ENCODE measurements at regions not wholly inside any gene's neighbourhood (a gene's known extent, or its start where the extent isn't known, plus 50 kb on each side); places are given as distances from the start of the nearest gene placed in this dataset.

- Histone ChIP-seq H3K9me3 (ENCODE audit: control insufficient read depth, insufficient read depth, low read depth, low read length) (no peaks in the 10 kb centered on the region), H3K27me3 (ENCODE audit: control insufficient read depth, insufficient read depth, low read length) (peaks cover 2% of the 10 kb centered on the region; the same call in 1 of the 2 replicates), H3K4me1 (ENCODE audit: control insufficient read depth, insufficient read depth, low read length) (no peaks in the 10 kb centered on the region), H3K36me3 (ENCODE audit: control insufficient read depth, insufficient read depth, low read length) (no peaks in the 10 kb centered on the region), H3K27ac (ENCODE audit: low read length) (no peak overlapping the region), H3K4me3 (ENCODE audit: low read depth in 2 of 2, low read length in 2 of 2) (no peak overlapping the region)
- CTCF ChIA-PET: no interaction called here
- no peak for DNase-seq (ENCODE audit: low read depth, low spot score)
- POLR2A ChIA-PET: no interaction called here
- in situ Hi-C loops (cut with HindIII; ENCODE audit: low pct_unique_long_range_greater_than_20kb, low sequenced_read_pairs) (no loop called here), intact Hi-C loops (cut with micrococcal nuclease; ENCODE audit: unreplicated experiment) (no loop called here)
- no peak for TF ChIP-seq POLR2AphosphoS5 (IDR thresholded peaks at IDR 0.05; ENCODE audit: low read depth, low read length)
- no peak for TF ChIP-seq TCF7L2 (IDR thresholded peaks at IDR 0.05; ENCODE audit: low read depth, low read length)
- no peak for TF ChIP-seq SIN3A (IDR thresholded peaks at IDR 0.05; ENCODE audit: borderline replicate concordance, insufficient read depth, low read depth, low read length)
- no peak for TF ChIP-seq REST (IDR thresholded peaks at IDR 0.05; ENCODE audit: insufficient read depth in 1 of 2, low read depth in 2 of 2, low read length in 1 of 2)
- TF ChIP-seq CTCF (IDR thresholded peaks at IDR 0.05): no peak
- no TSS peak for BruUV-seq (replicated peaks)
- no peak for ATAC-seq
Observed at GRCh38 chr6:15862810-15863209, 200.0 kb upstream of the DTNBP1 start.

- intact Hi-C loops (cut with micrococcal nuclease; ENCODE audit: unreplicated experiment): no loop called here
- Histone ChIP-seq H3K27me3 (ENCODE audit: control insufficient read depth, insufficient read depth, low read length) (peaks cover 2% of the 10 kb centered on the region; the same call in 1 of the 2 replicates), H3K36me3 (ENCODE audit: control insufficient read depth, insufficient read depth, low read length) (no peaks in the 10 kb centered on the region), H3K4me3 (ENCODE audit: low read depth in 2 of 2, low read length in 2 of 2) (no peak overlapping the region), H3K27ac (ENCODE audit: low read length) (no peak overlapping the region), H3K9me3 (ENCODE audit: control insufficient read depth, insufficient read depth, low read depth, low read length) (no peaks in the 10 kb centered on the region), H3K4me1 (ENCODE audit: control insufficient read depth, insufficient read depth, low read length) (no peaks in the 10 kb centered on the region)
- TF ChIP-seq CTCF (IDR thresholded peaks at IDR 0.05): no peak
- TF ChIP-seq TCF7L2 (IDR thresholded peaks at IDR 0.05; ENCODE audit: low read depth, low read length): no peak
- TF ChIP-seq SIN3A (IDR thresholded peaks at IDR 0.05; ENCODE audit: borderline replicate concordance, insufficient read depth, low read depth, low read length): no peak
- no peak for TF ChIP-seq REST (IDR thresholded peaks at IDR 0.05; ENCODE audit: insufficient read depth in 1 of 2, low read depth in 2 of 2, low read length in 1 of 2)
- TF ChIP-seq POLR2AphosphoS5 (IDR thresholded peaks at IDR 0.05; ENCODE audit: low read depth, low read length): no peak
- in situ Hi-C loops (cut with HindIII; ENCODE audit: low pct_unique_long_range_greater_than_20kb, low sequenced_read_pairs): no loop called here
- DNase-seq (ENCODE audit: low read depth, low spot score) (no peak), ATAC-seq (no peak)
- BruUV-seq (replicated peaks): no TSS peak
- CTCF ChIA-PET: no interaction called here
- POLR2A ChIA-PET: no interaction called here
Observed at GRCh38 chr6:15861486-15861885, 198.7 kb upstream of the DTNBP1 start.

Data from Panc1 (cell line).